ENCODE measurements at regions not wholly inside any gene's neighbourhood (a gene's known extent, or its start where the extent isn't known, plus 50 kb on each side); places are given as distances from the start of the nearest gene placed in this dataset.

DNA sequence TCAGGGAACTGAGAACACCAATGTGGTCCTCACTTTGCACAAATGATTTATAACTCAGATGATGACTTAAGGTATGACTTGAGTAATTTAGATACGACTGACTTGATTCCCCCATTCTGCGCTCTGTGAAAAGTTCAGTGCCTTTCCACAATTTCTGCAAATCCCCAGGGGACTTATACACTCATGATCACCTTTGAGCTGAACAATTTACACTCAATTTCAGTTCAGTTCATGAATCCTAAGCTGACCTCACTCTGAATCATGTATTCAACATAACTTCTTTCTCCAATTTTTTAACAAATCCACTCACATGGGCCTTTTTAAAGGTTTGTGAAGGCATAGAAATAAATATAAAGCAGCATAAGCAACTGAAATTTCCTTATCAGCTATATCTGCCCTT, 274.2 kb downstream of the FAM76B start:
- POLR2A ChIA-PET: no interaction called here
- TF ChIP-seq, protein P1, sequence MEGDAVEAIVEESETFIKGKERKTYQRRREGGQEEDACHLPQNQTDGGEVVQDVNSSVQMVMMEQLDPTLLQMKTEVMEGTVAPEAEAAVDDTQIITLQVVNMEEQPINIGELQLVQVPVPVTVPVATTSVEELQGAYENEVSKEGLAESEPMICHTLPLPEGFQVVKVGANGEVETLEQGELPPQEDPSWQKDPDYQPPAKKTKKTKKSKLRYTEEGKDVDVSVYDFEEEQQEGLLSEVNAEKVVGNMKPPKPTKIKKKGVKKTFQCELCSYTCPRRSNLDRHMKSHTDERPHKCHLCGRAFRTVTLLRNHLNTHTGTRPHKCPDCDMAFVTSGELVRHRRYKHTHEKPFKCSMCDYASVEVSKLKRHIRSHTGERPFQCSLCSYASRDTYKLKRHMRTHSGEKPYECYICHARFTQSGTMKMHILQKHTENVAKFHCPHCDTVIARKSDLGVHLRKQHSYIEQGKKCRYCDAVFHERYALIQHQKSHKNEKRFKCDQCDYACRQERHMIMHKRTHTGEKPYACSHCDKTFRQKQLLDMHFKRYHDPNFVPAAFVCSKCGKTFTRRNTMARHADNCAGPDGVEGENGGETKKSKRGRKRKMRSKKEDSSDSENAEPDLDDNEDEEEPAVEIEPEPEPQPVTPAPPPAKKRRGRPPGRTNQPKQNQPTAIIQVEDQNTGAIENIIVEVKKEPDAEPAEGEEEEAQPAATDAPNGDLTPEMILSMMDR (IDR thresholded peaks at IDR 0.05; ENCODE audit: insufficient read depth, low read length, missing control alignments): no peak
- no peak for DNase-seq (ENCODE audit: low read depth, low spot score)
- CTCF ChIA-PET: interaction anchor here (1.2 to 3.2 kb wide), 2 partner anchors 190 to 446 kb away, joined by 4 to 16 read pairs; no protein-coding TSS in a partner anchor
- no peak overlapping the region for H3K4me3 ChIP-seq (ENCODE audit: low read depth, low read length)

DNA sequence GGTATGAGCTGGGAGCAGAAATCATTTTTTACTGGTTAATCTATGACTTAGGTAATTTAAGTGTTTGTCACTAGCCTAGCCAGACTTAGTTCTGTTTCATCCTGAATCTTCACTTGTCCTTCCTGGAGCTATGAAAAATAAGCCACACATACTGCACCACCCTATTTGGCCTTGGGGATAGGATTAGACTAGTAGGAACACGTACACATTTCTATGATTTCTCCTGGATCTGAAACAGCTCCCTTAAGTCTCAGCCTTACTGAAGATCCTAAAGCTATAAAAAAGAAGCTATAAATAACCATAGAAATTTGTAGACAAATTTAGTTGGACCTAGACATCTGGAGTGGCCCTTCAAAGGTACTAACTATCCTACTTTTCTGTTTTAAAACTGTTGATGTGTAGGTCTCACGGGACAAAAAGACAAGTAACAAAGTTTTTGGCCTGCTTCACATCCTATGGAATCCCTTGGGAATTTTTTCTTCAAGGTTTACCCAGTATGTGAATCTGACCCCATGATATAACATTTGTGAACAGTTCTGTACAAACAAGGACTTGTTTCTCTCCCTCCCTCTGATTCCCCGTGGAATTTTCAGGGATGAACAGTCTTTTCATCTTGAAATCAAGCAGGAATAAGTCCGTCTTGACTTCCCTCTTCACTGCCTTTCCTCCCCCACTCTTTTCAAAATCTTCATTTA, 275.0 kb downstream of the FAM76B start:
- TF ChIP-seq, protein P1 (IDR thresholded peaks at IDR 0.05; ENCODE audit: insufficient read depth, low read length, missing control alignments): no peak
- ChIA-PET CTCF (interaction anchor here (0.6 to 1.0 kb wide), 4 partner anchors 191 to 360 kb away, joined by 3 read pairs; no protein-coding TSS in a partner anchor), POLR2A (no interaction called here)
- H3K4me3 ChIP-seq (ENCODE audit: low read depth, low read length): no peak overlapping the region
- DNase-seq (ENCODE audit: low read depth, low spot score): no peak

GRCh38 chr11:95512682-95513081, 276.9 kb downstream of the FAM76B start:
- POLR2A ChIA-PET: interaction anchor here (0.9 to 1.7 kb wide), 5 partner anchors 14 to 445 kb away, joined by 4 to 7 read pairs (median 5); no protein-coding TSS in a partner anchor
- no peak overlapping the region for H3K4me3 ChIP-seq (ENCODE audit: low read depth, low read length)
- DNase-seq (ENCODE audit: low read depth, low spot score): peak; percentile 81
- TF ChIP-seq, protein P1 (IDR thresholded peaks at IDR 0.05; ENCODE audit: insufficient read depth, low read length, missing control alignments): no peak
- CTCF ChIA-PET: interaction anchor here (0.8 to 2.9 kb wide), 4 partner anchors 52 to 252 kb away, joined by 3 to 14 read pairs (median 4); no protein-coding TSS in a partner anchor

DNA sequence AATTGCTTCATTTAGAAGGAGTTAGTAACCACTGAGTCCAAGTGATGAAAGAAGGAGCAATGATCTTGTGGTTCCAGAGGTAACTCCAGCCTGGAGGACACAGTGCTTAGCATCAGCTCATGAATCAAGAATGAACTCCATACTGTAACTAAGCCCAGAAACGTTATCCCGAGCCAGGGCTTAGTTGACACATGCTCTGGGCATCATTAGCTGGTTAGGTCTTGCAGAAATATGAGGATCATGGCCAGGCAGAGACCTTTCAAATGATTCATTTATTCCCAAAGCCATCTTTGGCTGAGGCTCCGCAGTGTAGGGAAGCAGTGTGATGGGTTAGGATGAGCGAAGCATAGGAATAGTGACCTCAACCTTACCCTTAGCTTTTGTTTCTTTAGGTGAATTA, 277.4 kb downstream of the FAM76B start:
- no peak overlapping the region for H3K4me3 ChIP-seq (ENCODE audit: low read depth, low read length)
- ChIA-PET POLR2A (interaction anchor here (0.9 to 1.7 kb wide), 5 partner anchors 13 to 445 kb away, joined by 4 to 7 read pairs (median 5); no protein-coding TSS in a partner anchor), CTCF (interaction anchor here (0.7 to 2.9 kb wide), 4 partner anchors 10 to 193 kb away, joined by 3 to 14 read pairs (median 4); no protein-coding TSS in a partner anchor)
- TF ChIP-seq, protein P1 (IDR thresholded peaks at IDR 0.05; ENCODE audit: insufficient read depth, low read length, missing control alignments): no peak
- peak; percentile 85 for DNase-seq (ENCODE audit: low read depth, low spot score)

- TF ChIP-seq, protein P1 (IDR thresholded peaks at IDR 0.05; ENCODE audit: insufficient read depth, low read length, missing control alignments): no peak
- no peak for DNase-seq (ENCODE audit: low read depth, low spot score)
- ChIA-PET POLR2A (no interaction called here), CTCF (interaction anchor here (1.0 to 1.9 kb wide), 4 partner anchors 9 to 256 kb away, joined by 3 to 6 read pairs (median 4); no protein-coding TSS in a partner anchor)
- H3K4me3 ChIP-seq (ENCODE audit: low read depth, low read length): no peak overlapping the region
Measured at GRCh38 chr11:95508219-95508890, 277.4 kb upstream of the SESN3 start.

GRCh38 chr11:95507794-95508193, 276.8 kb upstream of the SESN3 start:
- TF ChIP-seq, protein P1 (IDR thresholded peaks at IDR 0.05; ENCODE audit: insufficient read depth, low read length, missing control alignments): no peak
- no peak overlapping the region for H3K4me3 ChIP-seq (ENCODE audit: low read depth, low read length)
- POLR2A ChIA-PET: no interaction called here
- CTCF ChIA-PET: interaction anchor here (1.0 to 1.7 kb wide), 4 partner anchors 8 to 197 kb away, joined by 3 to 6 read pairs (median 4); no protein-coding TSS in a partner anchor
- no peak for DNase-seq (ENCODE audit: low read depth, low spot score)
